Gastroesophageal sphincter (tissue), 3 donors: ENCODE measurements at regions not wholly inside any gene's neighbourhood (a gene's known extent, or its start where the extent isn't known, plus 50 kb on each side); places are given as distances from the start of the nearest gene placed in this dataset.

ENCODE experiments used
- CTCF ChIP-seq, 4 experiments: fragments of 200-600 bp in 2 of 4; fragments of 450-650 bp in 2 of 4; sonication (generic) in 1 of 4; IDR thresholded peaks; one replicate each; pipeline ENCODE4 v1.5.1; 2017 to 2019; ENCODE audit warnings: antibody characterized with exemption in 4 of 4, mild to moderate bottlenecking in 2 of 4, moderate library complexity in 2 of 4
- POLR2A ChIP-seq, 2 donors: fragments of 450-650 bp; IDR thresholded peaks; one replicate each; pipeline ENCODE4 v1.6.1; 2017; ENCODE audit warnings: antibody characterized with exemption in 2 of 2, mild to moderate bottlenecking in 2 of 2, moderate library complexity in 1 of 2

GRCh38 chr1:216888731-216889130 is 165.5 kb upstream of the ESRRG start:
- TF ChIP-seq POLR2A (IDR thresholded peaks at IDR 0.05) (no peak), CTCF (IDR thresholded peaks at IDR 0.05) (no peak)
